HG02852 (cell line): ENCODE measurements at regions not wholly inside any gene's neighbourhood (a gene's known extent, or its start where the extent isn't known, plus 50 kb on each side); places are given as distances from the start of the nearest gene placed in this dataset.

Experiments used
- ATAC-seq: cut with Tn5 transposase; IDR thresholded peaks from one replicate; pipeline ENCODE4 v1.9.1; 2021; ENCODE audit warnings: mild to moderate bottlenecking, moderate library complexity; ENCODE audit not compliant: unreplicated experiment

DNA sequence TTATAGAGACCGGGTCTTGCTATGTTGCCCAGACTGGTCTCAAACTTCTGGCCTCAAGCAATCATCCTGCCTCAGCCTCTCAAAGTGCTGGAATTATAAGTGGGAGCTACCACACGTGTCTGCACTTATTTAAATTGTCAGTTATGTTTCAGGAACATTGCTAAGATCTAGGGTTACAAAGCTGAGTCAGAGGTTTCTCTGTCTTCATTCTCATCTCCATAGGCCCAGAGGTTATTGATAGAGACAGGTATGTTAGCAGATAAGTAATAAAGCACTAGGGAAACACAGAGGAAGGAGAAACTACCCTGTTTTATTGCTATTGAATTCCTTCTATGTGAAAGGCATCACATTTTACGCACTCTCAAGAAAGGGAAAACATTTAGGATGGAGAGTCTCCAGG is 214.1 kb downstream of the REEP3 start:
- ATAC-seq = no peak

DNA sequence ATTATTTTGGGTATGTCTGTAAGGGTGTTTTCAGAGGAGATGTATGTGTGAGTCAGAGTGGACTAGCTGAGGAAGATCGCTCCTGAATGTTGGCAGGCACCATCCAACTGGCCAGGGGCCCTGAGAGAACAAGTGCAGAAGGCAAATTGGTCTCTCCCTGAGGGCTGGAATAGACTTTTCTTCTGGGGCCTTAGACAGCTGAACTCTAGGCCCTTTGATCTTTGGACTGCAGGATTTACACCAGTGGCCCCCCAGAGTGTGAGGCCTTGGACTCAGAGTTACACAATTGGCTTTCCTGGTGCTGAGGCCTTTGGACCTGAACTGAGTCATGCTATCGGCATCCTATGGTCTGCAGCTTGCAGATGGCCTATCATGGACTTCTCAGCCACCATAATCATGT is 217.2 kb downstream of the REEP3 start:
- no peak for ATAC-seq

DNA sequence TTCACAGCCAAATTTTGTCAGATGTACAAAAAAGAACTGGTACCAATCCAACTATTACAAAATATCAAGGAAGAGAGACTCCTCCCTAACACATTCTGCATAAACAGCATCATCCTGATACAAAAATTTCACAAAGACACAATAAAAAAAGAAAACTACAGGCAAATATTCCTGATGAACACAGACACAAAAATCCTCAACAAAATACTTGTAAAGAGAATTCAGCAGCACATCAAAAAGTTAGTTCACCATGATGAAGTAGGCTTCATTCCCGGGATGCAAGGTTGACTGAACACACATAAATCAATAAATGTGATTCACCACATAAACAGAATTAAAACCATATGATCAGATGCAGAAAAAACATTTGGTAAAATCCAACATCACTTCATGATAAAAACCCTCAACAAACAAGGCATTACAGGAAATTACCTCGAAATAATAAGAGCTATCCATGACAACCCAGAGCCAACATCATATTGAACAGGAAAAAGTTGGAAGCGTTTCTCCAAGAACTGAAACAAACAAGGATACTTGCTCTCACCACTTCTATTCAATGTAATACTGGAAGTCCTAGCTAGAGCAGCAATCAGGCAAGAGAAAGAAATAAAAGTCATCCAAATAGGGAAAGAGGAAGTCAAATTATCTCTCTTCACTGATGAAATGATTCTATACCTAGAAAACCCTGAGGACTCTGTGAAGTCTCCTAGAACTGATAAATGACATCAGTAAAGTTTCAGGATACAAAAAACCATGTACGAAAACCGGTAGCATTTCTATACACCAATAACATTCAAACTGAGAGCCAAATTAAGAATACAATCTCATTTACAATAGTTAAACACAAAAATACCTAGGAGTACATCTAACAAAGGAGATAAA is 223.1 kb downstream of the REEP3 start:
- no peak for ATAC-seq

DNA sequence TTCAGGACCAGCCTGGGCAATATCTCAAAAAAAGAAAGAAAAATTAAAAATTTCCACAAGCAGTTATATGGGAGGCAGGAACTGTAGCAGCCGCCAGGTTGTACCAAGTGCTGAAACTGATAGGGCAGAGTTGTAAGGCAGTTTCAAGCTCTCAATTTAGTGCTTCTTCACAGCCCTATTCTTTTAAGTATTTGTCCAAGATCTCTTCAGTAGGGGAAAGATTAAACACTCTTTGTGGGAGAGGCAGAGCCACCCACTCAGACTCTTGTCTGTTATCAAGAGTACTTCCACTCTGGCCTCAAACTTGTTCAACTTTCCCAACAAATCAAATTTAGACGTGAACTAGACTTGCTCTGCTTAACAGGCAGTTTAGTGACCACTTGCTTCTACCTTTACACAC is 228.7 kb downstream of the REEP3 start:
- no peak for ATAC-seq

DNA sequence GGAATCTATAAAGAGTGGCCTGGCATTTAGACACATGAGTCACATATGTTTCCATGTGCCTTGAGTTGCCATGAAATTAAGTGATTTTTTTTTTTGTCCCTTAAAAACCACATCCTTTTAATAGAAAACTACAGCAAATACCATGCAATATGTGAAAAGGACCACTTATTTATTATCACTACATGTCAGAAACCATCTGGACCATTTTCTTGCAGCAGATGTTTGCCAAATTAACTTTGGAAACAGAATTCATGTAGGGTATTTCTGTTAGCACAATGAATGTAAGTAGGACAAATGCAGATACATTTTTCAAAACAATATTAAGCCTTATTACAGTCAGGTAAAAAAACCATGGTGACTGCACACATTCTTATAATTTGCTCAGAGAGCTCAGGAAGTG is 230.6 kb downstream of the REEP3 start:
- ATAC-seq = no peak

DNA sequence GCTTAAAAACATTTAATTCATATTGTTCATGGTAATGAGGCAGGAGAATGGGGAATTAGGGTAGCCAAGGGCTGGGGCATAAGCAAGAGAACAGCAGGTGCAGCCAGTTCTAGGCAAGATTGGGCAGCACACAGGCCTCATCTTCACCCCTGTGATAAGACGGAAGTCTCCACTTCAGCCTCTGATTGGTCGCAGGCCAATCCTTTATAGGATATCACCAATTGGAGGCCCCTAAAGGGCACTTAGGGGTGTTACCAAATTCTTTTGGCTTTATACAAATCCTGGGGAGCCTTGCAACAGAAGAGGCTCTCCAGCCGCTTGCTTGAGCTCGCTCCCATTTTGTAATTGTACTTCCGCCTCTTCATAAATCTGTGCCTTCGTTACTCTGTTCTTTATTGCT is 231.1 kb downstream of the REEP3 start:
- no peak for ATAC-seq

DNA sequence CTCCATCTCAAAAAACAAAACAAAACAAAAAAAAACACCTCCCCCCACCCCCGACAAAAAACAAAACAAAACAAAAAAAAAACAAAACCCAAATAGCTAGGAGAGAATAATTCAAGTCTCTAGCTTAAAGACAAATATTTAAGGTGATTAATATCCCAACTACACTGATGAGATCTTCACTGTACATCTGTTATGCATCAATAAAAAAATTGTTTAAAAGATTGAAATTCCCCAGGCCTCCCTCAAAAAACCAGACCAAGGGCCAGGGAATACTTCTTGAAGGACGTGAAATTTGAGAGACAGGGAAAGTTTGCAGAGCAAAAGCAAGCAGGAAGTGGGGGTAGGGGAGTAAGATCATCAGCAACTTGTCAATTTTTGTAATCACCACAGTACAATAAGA is 232.6 kb downstream of the REEP3 start:
- ATAC-seq = no peak

DNA sequence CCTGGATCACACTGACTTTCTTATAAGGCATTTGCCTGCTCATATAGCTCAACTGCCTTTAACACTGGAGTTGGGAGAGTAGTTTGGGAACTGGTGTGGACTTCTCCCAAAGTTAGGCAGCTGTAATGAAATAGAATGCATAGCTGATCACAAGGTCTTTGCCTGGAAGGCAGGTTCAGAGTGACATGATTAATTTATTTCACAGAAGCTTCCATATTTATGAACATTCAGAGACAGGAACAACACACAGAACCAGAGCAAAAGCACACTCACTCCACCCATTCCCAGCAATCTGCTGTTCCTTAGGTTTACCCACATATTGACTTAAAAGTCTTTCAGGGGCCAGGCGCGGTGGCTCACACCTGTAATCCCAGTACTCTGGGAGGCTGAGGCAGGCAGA is 234.2 kb downstream of the REEP3 start:
- ATAC-seq = no peak

DNA sequence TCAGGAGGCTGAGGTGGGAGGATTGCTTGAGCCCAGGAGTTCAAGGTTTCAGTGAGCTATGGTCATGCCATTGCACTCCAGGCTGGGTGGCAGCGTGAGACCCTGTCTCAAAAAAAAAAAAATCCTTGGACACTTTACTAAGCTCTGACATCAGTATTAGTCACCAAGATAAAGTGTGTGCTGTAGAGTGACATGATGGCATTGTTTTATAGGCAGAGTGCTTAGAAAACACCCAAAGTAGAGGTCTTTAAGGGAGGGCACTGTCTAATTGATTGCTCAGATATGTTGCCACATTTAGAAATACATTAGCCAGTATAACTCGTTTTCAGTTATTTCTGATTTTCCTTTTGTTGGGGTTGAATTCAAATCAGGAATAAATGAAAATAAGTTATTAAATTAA is 235.9 kb downstream of the REEP3 start:
- ATAC-seq = no peak

DNA sequence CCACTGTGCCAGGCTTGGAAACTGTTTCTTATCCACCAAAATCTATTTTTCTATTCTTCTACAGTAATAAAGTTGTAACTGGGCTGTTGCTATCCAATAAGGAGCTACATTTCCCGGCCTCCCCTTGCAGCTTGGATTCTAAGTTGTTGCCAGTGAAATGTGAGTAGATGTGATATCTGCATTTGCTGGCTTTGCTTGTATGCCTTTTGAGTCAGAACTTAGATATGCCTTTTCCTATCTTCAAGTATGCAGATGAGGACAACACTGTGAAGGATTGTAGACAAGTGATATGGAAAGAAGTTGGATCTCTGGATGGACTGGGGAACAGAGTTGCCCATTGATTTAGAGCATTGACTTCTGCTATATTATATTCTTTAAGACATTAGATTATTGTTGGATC is 236.9 kb downstream of the REEP3 start:
- no peak for ATAC-seq

DNA sequence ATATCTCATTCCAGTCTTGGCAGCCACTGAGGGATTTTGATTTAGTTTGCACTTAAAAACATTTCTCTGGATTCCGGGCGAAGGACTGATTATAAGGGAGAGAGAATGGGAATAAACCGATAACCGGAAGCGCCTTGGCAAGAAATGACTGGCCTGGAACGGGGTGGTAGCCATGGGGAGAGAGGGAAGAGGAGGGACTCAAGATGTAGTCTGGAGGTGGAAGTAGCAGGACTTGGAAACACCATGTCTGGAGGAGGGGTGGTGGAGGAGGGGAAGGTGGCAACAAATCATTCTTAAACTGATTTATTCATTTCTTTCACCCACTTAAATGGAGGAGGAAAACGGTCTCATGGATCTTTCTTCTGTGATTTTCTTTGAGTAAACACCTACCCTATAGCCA is 238.1 kb downstream of the REEP3 start:
- ATAC-seq = no peak

DNA sequence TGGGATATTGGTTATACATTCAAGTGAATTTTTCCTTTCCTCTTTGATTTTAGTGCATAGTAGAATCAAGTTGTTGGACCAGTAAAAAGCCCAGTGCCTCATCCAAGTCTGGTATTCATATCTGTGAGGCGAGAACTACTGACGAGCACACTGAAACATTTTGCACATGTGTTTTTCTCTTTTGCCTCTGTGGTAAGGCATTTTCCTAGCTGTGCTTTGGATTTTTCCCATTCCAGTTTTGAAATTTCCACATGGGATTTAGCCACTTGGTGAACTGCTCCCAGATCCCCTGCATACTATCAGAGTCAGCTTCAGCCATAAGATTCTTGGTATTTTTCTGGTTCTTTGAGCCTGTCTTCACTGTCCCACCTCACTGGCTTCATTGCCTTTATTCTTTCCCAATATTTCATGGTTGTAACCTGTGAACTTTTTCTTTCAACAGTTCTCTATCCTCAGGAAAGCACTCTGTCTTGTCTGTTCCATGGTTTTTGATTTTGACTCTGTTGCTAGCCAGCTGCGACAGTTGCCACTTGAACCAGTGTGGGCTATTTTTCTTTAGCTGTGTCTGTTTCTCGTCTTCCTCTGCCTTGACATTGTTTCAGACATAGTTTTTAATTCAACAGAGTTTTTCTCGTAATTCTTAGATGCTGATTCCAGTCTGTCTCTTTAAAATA is 239.0 kb downstream of the REEP3 start:
- no peak for ATAC-seq

DNA sequence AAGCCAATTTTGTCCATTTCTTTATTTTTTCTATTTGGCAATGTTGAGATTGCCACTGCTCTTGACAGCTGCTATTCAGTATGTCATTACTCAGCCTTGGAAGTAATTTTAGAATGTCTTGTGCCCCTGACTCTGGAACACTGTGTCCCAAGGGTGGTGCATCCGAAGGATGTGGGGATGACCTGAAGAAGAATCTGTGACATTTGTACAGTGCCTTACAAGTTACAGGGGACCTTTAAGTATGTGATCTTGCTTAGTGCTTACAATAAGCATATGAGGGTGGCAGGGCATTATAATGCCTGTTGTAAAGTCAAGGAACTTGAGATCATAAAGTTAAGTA is 239.5 kb downstream of the REEP3 start:
- no peak for ATAC-seq

DNA sequence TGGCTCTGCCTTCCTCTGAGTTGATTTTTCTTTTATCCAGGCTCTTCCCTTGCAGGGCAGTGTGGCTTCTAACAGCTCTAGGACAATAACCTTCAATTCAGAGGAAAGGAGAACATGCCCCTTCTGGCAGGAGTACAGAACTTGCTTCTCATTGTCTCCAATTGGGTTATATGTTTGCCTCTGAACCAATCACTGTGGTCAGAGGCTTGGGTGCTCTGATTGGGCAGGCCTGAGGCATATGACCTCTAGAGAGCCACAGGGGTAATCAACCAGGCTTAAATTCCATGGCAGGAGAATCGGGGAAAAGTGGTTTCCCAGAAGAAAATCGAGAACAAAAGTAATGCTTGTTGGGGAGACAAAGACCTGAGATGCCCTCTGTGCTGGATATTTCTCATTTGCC is 240.0 kb downstream of the REEP3 start:
- ATAC-seq = no peak

DNA sequence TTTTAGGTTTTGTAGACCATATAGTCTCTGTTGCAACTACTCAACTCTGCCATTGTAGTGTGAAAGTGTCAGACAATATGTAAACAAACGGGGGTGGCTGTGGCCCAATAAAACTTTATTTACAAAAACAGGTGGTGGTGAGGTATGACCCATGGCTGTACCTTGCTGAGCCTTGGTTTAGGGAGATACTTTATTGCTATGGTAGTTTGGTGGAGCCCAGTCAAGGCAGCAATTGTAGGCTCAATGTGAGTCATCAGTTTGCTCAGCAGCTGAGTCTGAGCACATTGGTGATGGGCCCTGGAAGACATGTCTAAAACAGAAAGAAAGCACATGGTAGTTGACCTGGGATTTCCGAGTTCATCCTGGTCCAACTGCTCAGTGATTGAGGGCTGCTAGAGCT is 242.5 kb downstream of the REEP3 start:
- no peak for ATAC-seq

DNA sequence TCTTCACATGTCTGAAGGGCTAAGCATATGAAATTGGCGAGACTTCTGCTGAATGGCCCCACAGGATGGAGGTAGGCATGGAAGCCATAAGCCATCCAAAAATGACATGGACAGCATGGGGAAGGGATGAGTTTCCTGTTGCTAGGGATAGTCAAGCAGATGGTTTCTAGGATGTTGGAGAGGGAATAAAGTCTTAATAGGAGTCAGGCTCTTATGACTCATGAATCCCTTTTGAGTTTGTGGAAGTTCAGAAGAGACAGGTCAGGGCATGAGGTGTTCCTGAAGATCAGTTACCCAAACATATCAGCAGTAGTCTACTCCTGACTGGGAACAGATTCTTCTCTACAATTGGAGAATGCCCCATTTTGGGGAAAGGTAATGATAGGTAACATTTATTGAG is 243.9 kb downstream of the REEP3 start:
- no peak for ATAC-seq

DNA sequence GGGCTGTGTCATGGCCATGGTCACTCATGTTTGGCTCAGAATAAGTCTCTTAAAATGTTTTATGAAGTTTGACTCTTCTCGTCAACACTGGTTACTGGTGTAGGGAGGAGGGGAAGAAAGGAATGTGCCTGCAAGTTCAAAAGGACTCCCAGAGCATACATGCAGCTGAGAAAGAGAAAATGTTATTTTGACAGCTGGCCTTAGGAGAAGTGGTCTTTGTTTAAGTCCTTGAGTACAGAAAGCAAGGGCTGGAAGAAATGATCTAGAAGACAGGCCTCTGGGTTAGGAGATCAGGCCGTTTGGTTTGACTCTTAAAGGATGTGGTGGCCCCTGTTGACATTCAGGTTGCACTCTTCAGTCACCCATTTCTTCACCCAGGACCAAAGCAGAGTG is 245.5 kb downstream of the REEP3 start:
- no peak for ATAC-seq

DNA sequence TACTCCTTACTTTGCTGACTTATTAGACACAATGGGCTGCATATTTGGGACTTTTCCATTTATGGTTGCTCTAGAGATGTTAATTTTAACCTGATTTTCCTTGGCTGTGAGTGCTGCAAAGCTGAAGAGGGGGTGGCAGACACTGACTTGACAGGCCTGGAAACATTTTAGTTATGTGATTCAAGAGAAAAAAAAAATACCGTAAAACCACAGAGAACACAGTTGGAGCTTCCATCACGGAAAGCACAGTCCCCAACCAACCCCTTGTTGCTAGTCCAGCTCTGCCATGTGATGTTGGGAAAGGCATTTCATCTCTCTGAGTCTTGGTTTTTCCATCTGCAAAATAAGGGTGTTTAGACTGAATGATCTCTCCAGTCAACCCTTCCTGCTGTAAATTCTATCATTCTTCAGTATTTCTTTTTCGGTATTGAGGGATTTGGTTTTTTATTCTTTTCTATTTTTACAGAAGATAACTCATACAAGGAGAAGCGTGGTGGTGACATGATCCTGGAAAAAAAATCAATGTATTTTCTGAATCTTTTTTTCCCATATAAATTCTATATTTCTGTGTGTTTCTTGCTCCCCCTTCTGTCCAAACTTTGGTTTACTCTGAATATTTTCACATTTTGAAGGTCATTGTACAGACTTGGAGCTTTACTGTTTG is 246.1 kb downstream of the REEP3 start:
- no peak for ATAC-seq

DNA sequence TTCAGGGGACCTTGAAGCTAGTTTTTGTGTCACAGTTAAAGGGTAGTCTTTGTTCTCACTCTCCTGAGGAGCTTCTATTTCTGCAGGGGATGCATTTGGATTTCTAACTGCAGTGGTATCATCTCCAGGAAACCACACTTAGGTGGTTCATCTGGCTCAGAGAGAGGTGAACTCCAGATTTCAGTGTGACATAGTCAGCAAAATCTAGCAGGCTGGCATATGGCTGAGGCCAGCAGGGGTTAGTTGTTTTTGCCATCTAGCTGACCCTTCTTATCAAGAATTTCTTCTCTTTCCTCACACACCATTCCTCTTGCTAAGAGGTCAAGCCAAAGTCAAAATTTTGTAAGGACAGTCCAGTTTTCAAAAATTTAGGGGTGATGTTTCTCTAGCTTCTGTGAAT is 248.2 kb downstream of the REEP3 start:
- ATAC-seq = no peak

DNA sequence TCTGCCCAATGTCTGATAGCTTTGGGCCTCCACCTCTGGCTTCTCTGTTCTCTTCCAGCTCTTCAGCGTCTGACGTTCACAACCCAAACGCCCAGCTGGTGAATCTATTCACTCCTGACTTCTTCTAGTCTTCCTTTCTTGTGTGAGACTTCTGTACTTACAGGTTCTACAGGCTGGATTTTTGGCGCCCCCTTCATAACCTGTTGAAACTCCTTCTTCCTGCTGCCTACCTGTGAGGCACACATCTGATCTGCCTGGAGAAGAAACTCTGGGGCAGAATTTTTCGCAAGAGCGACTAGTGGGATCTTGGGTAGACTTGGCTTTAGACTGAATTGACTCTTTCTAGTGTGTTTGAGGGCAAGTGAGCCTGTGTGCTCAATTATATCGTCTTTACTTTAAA is 249.3 kb downstream of the REEP3 start:
- no peak for ATAC-seq

DNA sequence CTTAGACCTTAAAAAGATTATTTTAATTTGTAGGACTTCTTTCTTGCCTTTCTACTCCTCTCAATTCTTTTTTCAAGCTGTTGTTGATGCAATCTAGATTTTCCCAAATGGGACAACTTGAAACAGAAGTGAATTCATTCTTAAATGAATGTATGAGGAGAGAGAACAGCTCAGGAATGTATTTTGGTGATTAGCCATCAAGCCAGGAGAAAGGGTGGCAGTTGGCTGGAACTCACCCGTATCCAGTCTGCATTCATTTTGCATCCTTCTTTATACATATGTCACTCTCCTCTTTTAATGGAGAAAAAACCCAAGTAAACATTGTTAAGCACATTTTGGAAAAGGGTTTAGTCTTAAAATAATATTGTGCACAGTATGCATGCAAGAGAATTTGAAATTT is 251.3 kb downstream of the REEP3 start:
- no peak for ATAC-seq

DNA sequence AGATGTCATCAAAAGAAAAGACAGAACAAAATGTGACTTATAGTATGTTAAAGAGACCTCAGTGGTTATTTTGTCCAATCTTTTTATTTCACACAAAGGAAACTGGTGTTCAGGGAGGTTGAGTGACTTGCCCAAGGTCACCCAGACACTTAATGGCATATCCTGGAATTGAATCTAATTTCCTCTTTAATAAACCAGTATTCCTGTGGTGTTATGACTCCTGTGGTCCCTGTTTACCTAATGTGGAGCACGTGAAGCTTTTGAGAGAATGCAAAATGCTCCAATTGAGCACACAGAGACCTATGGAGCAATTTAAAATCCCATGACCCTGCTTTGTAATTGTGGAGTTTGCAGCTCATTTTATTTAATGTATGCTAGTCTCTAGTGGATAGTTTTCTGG is 251.9 kb downstream of the REEP3 start:
- ATAC-seq = no peak
